Upper lobe of left lung (tissue), 6 donors: ENCODE measurements at regions not wholly inside any gene's neighbourhood (a gene's known extent, or its start where the extent isn't known, plus 50 kb on each side); places are given as distances from the start of the nearest gene placed in this dataset.

Experiments
- ATAC-seq, 2 donors: fragments of 200-7000 bp; cut with Tn5 transposase; one replicate each; pipeline ENCODE4 v1.9.1; 2022; ENCODE audit warnings: mild to moderate bottlenecking in 2 of 2, moderate library complexity in 2 of 2; ENCODE audit not compliant: low FRiP score in 2 of 2
- DNase-seq, 2 donors: peaks; one replicate each; pipeline ENCODE4 v3.0.0-alpha.2; 2019 to 2020
- H3K27ac ChIP-seq, 4 donors: fragments of 200-600 bp; sonication (generic); one replicate each; pipeline ENCODE4 v1.5.1; 2016 to 2019
- H3K27me3 ChIP-seq, 4 donors: fragments of 200-600 bp; sonication (generic); one replicate each; pipeline ENCODE4 v1.5.1; 2017 to 2019
- H3K36me3 ChIP-seq, 4 donors: fragments of 200-600 bp; sonication (generic); one replicate each; pipeline ENCODE4 v1.5.1; 2016 to 2019
- H3K4me1 ChIP-seq, 4 donors: fragments of 200-600 bp; sonication (generic); one replicate each; pipeline ENCODE4 v1.5.1; 2018 to 2019
- H3K4me3 ChIP-seq, 4 donors: fragments of 200-600 bp; sonication (generic); one replicate each; pipeline ENCODE4 v1.5.1; 2017 to 2019; ENCODE audit warnings: mild to moderate bottlenecking in 2 of 4, moderate library complexity in 1 of 4
- H3K9me3 ChIP-seq, 4 donors: fragments of 200-600 bp; sonication (generic); one replicate each; pipeline ENCODE4 v1.5.1; 2018 to 2019
- EP300 ChIP-seq, 4 donors: sonication (generic); formaldehyde crosslinking; IDR thresholded peaks; one replicate each; pipeline ENCODE4 v1.5.1; 2017; ENCODE audit warnings: antibody characterized with exemption in 4 of 4, control low read depth in 2 of 4
- POLR2A ChIP-seq, 4 donors: fragments of 450-650 bp; IDR thresholded peaks; one replicate each; pipeline ENCODE4 v1.5.1; 2016 to 2017; ENCODE audit warnings: antibody characterized with exemption in 4 of 4, mild to moderate bottlenecking in 2 of 4
- POLR2AphosphoS5 ChIP-seq, 2 donors: sonication (generic); formaldehyde crosslinking; IDR thresholded peaks; one replicate each; pipeline ENCODE4 v1.5.1; 2017; ENCODE audit warnings: antibody characterized with exemption in 2 of 2
- WGBS, 2 donors: methylation state at CpG; one replicate each; pipeline ENCODE4 v1.1.5; 2017 to 2018; 5-methylcytosine and 5-hydroxymethylcytosine counted together
- TF ChIP-seq, protein P1 (sequence below), 6 experiments: fragments of 450-650 bp in 4 of 6; fragments of 200-600 bp in 2 of 6; sonication (generic) in 2 of 6; IDR thresholded peaks; one replicate each; pipeline ENCODE4 v1.5.1; 2016 to 2019; ENCODE audit warnings: antibody characterized with exemption in 6 of 6
- donor health status: DM: no; HTN: no; CAD: no; lungs with moderate emphysema.
- donor health status: DM: no; HTN: yes; CAD: no; lungs with severe emphysema.

DNA sequence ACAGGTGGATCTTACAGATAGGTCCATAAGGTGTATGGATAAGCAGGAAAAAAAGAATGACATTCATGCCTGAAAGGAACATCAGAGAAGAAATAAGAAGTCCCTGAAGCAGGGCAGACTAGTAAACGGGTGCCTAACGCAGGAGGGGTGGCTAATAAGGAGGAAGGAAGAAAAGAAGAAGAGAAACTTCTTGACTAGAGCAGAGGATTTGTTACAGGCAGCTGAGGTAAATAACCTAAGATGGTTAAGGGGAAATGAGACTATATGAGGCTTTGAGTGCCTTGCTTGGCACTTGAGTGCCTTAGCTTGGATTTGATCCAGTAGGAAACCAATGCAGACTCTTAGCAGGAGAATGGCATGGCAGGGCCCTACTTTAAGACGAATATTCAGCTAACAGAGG lies 313.5 kb upstream of the PDE4D start:
- H3K27ac ChIP-seq, result peak overlapping the region in 2 of 4 donors; percentile 17 to 35
- H3K9me3 ChIP-seq, result no peaks in the 10 kb centered on the region
- DNase-seq, result peak in 1 of 2 donors; percentile 29
- H3K36me3 ChIP-seq, result no peaks in the 10 kb centered on the region
- H3K4me3 ChIP-seq, result no peak overlapping the region
- peaks cover 0 to 13% (median 0%) of the 10 kb centered on the region in 4 donors for H3K4me1 ChIP-seq
- peak; percentile 80 to 85 for ATAC-seq
- TF ChIP-seq, protein P1, sequence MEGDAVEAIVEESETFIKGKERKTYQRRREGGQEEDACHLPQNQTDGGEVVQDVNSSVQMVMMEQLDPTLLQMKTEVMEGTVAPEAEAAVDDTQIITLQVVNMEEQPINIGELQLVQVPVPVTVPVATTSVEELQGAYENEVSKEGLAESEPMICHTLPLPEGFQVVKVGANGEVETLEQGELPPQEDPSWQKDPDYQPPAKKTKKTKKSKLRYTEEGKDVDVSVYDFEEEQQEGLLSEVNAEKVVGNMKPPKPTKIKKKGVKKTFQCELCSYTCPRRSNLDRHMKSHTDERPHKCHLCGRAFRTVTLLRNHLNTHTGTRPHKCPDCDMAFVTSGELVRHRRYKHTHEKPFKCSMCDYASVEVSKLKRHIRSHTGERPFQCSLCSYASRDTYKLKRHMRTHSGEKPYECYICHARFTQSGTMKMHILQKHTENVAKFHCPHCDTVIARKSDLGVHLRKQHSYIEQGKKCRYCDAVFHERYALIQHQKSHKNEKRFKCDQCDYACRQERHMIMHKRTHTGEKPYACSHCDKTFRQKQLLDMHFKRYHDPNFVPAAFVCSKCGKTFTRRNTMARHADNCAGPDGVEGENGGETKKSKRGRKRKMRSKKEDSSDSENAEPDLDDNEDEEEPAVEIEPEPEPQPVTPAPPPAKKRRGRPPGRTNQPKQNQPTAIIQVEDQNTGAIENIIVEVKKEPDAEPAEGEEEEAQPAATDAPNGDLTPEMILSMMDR (IDR thresholded peaks at IDR 0.05), result no peak
- TF ChIP-seq POLR2AphosphoS5 (IDR thresholded peaks at IDR 0.05) (no peak), EP300 (IDR thresholded peaks at IDR 0.05) (peak in 1 of 4 donors; percentile 84), POLR2A (IDR thresholded peaks at IDR 0.05) (no peak)
- WGBS, 2 donors, result 4 to 43% methylated on average over 3 of the region's 3 CpGs
- H3K27me3 ChIP-seq, result no peaks in the 10 kb centered on the region

DNA sequence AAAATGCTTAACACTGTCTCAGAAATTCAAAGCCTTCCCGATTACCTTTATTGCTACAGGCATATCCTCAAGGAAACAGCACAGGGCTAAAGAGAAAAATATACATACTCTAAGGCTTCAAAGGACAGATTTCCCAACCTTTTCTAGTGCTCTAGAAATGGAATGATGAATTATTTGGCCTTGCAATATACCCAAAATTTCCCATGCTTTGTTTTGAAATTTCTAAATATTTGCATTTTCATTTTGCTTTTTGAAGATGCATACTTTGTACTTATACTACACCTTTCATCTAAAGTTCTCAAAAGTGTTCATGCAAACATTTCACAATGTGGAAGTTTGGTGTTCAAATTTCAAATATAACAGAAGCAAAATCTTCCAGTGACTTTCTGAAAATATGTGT lies 312.7 kb upstream of the PDE4D start:
- Histone ChIP-seq H3K9me3 (no peaks in the 10 kb centered on the region), H3K36me3 (no peaks in the 10 kb centered on the region), H3K4me3 (no peak overlapping the region), H3K27ac (peak overlapping the region in 1 of 4 donors; percentile 17), H3K27me3 (no peaks in the 10 kb centered on the region), H3K4me1 (peaks cover 0 to 13% (median 0%) of the 10 kb centered on the region in 4 donors)
- TF ChIP-seq POLR2A (IDR thresholded peaks at IDR 0.05), result no peak
- TF ChIP-seq EP300 (IDR thresholded peaks at IDR 0.05), result no peak
- no peak for TF ChIP-seq POLR2AphosphoS5 (IDR thresholded peaks at IDR 0.05)
- TF ChIP-seq, protein P1 (IDR thresholded peaks at IDR 0.05), result no peak
- ATAC-seq (no peak), DNase-seq (no peak)
- 54 to 69% methylated on average over 1 of the region's 1 CpG for WGBS, 2 donors

DNA sequence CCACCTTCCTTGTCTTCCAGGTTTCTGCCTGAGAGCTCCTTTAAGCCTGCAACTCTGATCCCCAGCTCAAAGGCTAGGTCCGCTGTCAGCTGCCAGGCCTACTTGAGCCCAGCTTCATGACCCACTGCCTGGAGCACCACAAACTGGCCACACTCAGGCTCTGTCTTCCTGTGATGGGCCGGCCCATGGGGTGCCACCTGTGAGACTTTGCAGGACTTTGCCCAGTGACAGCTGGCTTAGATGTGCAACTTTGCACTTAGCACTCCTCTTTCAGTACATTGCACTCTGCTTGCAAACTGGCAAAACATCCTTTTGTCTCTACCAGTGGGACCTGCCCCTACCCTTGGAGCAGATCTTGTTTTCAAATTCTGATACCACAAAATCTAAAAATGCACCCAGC lies 311.5 kb upstream of the PDE4D start:
- peak in 1 of 2 donors; percentile 10 for DNase-seq
- no peaks in the 10 kb centered on the region for H3K36me3 ChIP-seq
- ATAC-seq, result no peak
- peaks cover 0 to 13% (median 0%) of the 10 kb centered on the region in 4 donors for H3K4me1 ChIP-seq
- TF ChIP-seq, protein P1 (IDR thresholded peaks at IDR 0.05), result no peak
- no peak for TF ChIP-seq EP300 (IDR thresholded peaks at IDR 0.05)
- no peak for TF ChIP-seq POLR2A (IDR thresholded peaks at IDR 0.05)
- no peak for TF ChIP-seq POLR2AphosphoS5 (IDR thresholded peaks at IDR 0.05)
- 94 to 100% methylated on average over 1 to 2 of the region's 2 CpGs for WGBS, 2 donors
- H3K4me3 ChIP-seq, result no peak overlapping the region
- H3K9me3 ChIP-seq, result no peaks in the 10 kb centered on the region
- H3K27ac ChIP-seq, result no peak overlapping the region
- no peaks in the 10 kb centered on the region for H3K27me3 ChIP-seq

DNA sequence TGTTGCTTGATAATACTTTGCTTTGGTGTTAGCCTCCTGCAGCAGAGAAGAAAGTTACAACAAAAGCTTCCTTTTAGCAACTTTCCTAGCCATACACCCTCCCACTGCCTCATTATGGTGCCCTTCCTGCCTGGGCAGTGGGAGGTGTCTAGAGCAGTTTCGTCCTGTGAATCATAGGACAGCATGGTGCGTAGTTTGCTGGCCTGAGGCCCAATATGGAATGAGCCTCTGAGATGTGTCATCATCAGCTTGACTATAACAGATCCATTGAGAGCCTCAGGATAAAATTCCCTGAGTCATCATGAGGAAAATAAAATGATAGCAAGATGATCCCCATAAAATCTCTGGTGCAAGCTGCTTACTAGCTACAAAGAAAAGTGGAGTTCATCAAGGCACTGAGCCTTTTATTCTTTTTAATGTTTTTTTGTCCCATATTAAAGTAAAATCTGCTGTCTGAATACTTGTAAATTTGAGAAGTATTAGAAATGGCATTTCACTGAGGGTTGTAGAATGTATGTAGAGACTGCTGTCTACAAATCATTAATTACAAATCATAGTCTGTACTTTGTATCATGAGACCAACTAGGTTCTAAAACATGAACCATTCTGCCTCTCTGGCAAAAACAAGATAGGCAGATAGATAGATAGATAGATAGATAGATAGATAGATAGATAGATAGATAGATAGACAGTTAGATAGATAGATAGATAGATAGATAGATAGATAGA lies 303.0 kb upstream of the PDE4D start:
- WGBS, 2 donors, result 37 to 85% methylated on average over 2 of the region's 2 CpGs

More for the DNA sequence above, 303.0 kb upstream of the PDE4D start:
- DNase-seq (peak in 1 of 2 donors; percentile 56), ATAC-seq (peak in 1 of 2 donors; percentile 65)
- TF ChIP-seq POLR2A (IDR thresholded peaks at IDR 0.05), result no peak
- TF ChIP-seq POLR2AphosphoS5 (IDR thresholded peaks at IDR 0.05), result no peak
- TF ChIP-seq, protein P1 (IDR thresholded peaks at IDR 0.05), result no peak
- TF ChIP-seq EP300 (IDR thresholded peaks at IDR 0.05), result no peak
- H3K36me3 ChIP-seq, result no peaks in the 10 kb centered on the region
- no peak overlapping the region for H3K27ac ChIP-seq
- H3K4me1 ChIP-seq, result no peaks in the 10 kb centered on the region
- H3K9me3 ChIP-seq, result no peaks in the 10 kb centered on the region
- H3K4me3 ChIP-seq, result no peak overlapping the region
- no peaks in the 10 kb centered on the region for H3K27me3 ChIP-seq
